ENCODE measurements at regions not wholly inside any gene's neighbourhood (a gene's known extent, or its start where the extent isn't known, plus 50 kb on each side); places are given as distances from the start of the nearest gene placed in this dataset.

DNA sequence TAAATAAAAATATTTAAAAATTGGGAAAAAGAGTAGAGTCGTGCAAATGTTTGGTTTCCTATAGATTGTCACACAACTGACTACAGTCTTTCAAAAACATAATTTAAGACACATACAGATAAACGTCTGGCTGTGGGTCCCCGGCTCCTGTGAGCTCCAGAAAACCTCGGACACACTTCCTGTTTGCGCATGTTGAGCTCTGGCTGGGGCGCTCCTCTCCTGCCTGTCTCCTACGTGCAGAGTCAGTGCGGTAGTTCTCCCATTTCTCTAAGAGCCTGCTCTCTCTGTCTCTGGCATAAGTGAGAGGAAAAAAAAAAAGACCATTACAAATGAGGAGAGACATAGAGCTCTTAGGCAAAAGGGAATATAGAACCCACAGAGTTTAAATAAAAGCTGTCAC is 128.2 kb upstream of the OBI1 start:
- Histone ChIP-seq H3K27me3 (ENCODE audit: control insufficient read depth in 1 of 2, insufficient read depth in 2 of 2, low read length in 1 of 2) (no peaks in the 10 kb centered on the region), H3K4me3 (ENCODE audit: low read length in 2 of 2) (no peak overlapping the region), H3K36me3 (ENCODE audit: control insufficient read depth in 1 of 2, insufficient read depth in 2 of 2, low read length in 1 of 2) (no peaks in the 10 kb centered on the region), H3K27ac (ENCODE audit: low read depth in 1 of 2, low read length in 2 of 2) (no peak overlapping the region), H3K4me1 (ENCODE audit: control insufficient read depth in 1 of 2, insufficient read depth in 2 of 2, low read length in 2 of 2) (no peaks in the 10 kb centered on the region), H3K9me3 (ENCODE audit: control insufficient read depth, low read length) (no peaks in the 10 kb centered on the region)
- ATAC-seq (ENCODE audit: low FRiP score), result no peak
- DNase-seq, result no peak
- 8 to 9% methylated on average over 8 of the region's 8 CpGs for WGBS, 2 donors
- intact Hi-C loops (cut with DNase I), result no loop called here

DNA sequence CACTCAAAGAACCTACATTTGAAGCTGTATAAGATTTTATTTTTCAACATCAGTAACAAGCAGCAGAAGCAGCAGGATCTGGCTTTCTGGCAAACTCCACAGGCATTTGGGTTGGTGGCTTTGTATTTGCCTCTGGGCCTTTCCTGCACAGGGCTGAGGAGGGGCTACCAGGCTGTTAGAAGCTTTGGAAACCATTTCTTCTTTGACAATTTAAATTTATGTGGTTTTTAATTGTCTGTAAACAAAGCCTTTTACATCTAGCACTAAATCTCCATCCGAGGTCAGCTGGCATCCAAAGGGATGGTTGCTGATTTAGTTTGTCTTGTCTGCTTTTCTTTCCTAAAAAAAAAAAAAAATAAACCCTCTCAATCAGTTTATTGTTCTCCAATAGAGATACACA is 127.5 kb upstream of the OBI1 start:
- Histone ChIP-seq H3K4me1 (ENCODE audit: control insufficient read depth in 1 of 2, insufficient read depth in 2 of 2, low read length in 2 of 2) (no peaks in the 10 kb centered on the region), H3K36me3 (ENCODE audit: control insufficient read depth in 1 of 2, insufficient read depth in 2 of 2, low read length in 1 of 2) (no peaks in the 10 kb centered on the region), H3K4me3 (ENCODE audit: low read length in 2 of 2) (no peak overlapping the region), H3K27me3 (ENCODE audit: control insufficient read depth in 1 of 2, insufficient read depth in 2 of 2, low read length in 1 of 2) (no peaks in the 10 kb centered on the region), H3K27ac (ENCODE audit: low read depth in 1 of 2, low read length in 2 of 2) (no peak overlapping the region), H3K9me3 (ENCODE audit: control insufficient read depth, low read length) (no peaks in the 10 kb centered on the region)
- intact Hi-C loops (cut with DNase I), result no loop called here
- ATAC-seq (ENCODE audit: low FRiP score) (no peak), DNase-seq (no peak)
- 16 to 25% methylated on average over 1 of the region's 1 CpG for WGBS, 2 donors

DNA sequence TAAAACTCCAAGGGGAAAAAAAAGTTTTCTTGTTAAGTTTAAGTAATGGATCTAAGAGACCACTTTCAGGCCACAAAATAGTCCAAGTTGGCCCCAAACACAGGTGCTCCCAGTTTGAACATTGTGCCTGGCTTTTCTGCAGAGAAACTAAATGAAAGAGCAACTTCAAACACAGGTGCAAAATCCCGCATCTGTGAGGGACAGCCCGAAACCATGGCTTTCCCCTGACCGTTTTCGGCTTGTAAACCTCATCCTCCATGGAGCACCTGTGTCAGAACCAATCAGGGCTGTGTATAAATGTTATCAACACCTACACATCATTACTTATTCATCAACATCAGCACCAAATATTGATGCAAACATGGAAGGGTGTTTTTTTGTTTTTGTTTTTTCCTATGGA is 126.8 kb upstream of the OBI1 start:
- no peak for ATAC-seq (ENCODE audit: low FRiP score)
- 85 to 87% methylated on average over 4 of the region's 4 CpGs for WGBS, 2 donors

DNA sequence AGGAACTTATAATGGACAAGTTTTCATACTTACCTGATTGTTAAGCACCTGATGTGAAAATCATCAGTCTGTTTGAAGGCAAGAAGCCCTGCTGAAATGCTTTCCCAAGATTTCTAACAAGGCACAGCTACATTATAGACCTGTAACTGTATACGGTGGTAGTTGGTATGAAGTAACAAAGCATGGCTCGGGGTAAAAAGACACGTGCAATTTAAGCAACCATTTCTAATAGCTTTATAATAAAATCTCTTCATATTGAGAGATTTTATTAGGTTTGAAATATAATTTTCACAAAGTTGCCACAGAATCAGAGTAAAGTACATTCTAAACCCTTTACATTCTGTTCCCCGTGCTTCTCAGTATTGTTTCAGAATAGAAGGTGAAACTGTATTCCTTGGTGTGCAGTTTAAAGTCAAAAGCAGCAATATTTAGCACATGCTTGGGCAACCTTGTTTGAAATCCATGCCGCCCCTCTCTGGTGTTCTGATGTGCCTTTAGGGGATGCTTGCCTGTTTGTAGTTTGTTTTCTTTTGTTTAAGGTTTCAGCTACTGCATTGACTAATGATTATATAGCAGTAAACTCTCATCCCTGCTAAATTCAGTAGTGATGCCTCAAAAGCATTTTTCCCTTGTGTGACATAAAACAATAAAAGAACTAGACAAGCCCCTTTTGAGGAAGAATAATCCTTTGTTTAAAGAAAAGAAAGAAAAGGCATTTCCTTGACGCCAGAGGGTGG is 125.2 kb upstream of the OBI1 start:
- no peaks in the 10 kb centered on the region for H3K4me1 ChIP-seq (ENCODE audit: control insufficient read depth in 1 of 2, insufficient read depth in 2 of 2, low read length in 2 of 2)
- DNase-seq (no peak), ATAC-seq (ENCODE audit: low FRiP score) (no peak)
- H3K27me3 ChIP-seq (ENCODE audit: control insufficient read depth in 1 of 2, insufficient read depth in 2 of 2, low read length in 1 of 2), result no peaks in the 10 kb centered on the region
- no peak overlapping the region for H3K27ac ChIP-seq (ENCODE audit: low read depth in 1 of 2, low read length in 2 of 2)
- no peaks in the 10 kb centered on the region for H3K36me3 ChIP-seq (ENCODE audit: control insufficient read depth in 1 of 2, insufficient read depth in 2 of 2, low read length in 1 of 2)
- 34 to 39% methylated on average over 6 of the region's 6 CpGs for WGBS, 2 donors
- H3K9me3 ChIP-seq (ENCODE audit: control insufficient read depth, low read length), result no peaks in the 10 kb centered on the region
- intact Hi-C loops (cut with DNase I), result no loop called here
- no peak overlapping the region for H3K4me3 ChIP-seq (ENCODE audit: low read length in 2 of 2)

More for the DNA sequence above, 126.8 kb upstream of the OBI1 start:
- intact Hi-C loops (cut with DNase I), result no loop called here
- H3K9me3 ChIP-seq (ENCODE audit: control insufficient read depth, low read length), result no peaks in the 10 kb centered on the region
- no peaks in the 10 kb centered on the region for H3K27me3 ChIP-seq (ENCODE audit: control insufficient read depth in 1 of 2, insufficient read depth in 2 of 2, low read length in 1 of 2)
- no peak overlapping the region for H3K4me3 ChIP-seq (ENCODE audit: low read length in 2 of 2)
- H3K36me3 ChIP-seq (ENCODE audit: control insufficient read depth in 1 of 2, insufficient read depth in 2 of 2, low read length in 1 of 2), result no peaks in the 10 kb centered on the region
- no peak overlapping the region for H3K27ac ChIP-seq (ENCODE audit: low read depth in 1 of 2, low read length in 2 of 2)
- H3K4me1 ChIP-seq (ENCODE audit: control insufficient read depth in 1 of 2, insufficient read depth in 2 of 2, low read length in 2 of 2), result no peaks in the 10 kb centered on the region
- DNase-seq, result no peak

DNA sequence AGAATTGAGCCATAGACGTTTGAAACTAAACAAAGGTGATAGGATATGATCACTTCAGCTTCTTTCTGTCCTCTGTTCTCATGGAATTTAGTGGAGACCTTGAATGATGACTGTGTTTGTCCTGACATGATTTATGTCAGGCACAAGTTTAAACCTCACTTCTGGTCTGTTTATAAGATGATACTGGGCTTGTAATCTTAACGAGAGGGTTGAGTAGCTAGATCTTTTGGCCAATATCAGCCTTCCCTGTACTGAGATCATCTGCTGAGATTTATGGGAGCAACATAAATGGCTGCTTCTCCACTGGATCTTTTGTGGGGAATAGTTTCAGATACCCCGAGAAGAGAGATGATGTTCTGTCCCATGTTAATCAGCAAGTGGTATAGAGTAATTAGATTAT is 121.8 kb upstream of the OBI1 start:
- H3K27ac ChIP-seq (ENCODE audit: low read depth in 1 of 2, low read length in 2 of 2), result no peak overlapping the region
- H3K4me1 ChIP-seq (ENCODE audit: control insufficient read depth in 1 of 2, insufficient read depth in 2 of 2, low read length in 2 of 2), result no peaks in the 10 kb centered on the region
- intact Hi-C loops (cut with DNase I), result no loop called here
- no peak for DNase-seq
- no peaks in the 10 kb centered on the region for H3K27me3 ChIP-seq (ENCODE audit: control insufficient read depth in 1 of 2, insufficient read depth in 2 of 2, low read length in 1 of 2)
- WGBS, 2 donors, result 39 to 43% methylated on average over 3 of the region's 3 CpGs
- H3K4me3 ChIP-seq (ENCODE audit: low read length in 2 of 2), result no peak overlapping the region
- H3K36me3 ChIP-seq (ENCODE audit: control insufficient read depth in 1 of 2, insufficient read depth in 2 of 2, low read length in 1 of 2), result no peaks in the 10 kb centered on the region
- no peaks in the 10 kb centered on the region for H3K9me3 ChIP-seq (ENCODE audit: control insufficient read depth, low read length)
- no peak for ATAC-seq (ENCODE audit: low FRiP score)

DNA sequence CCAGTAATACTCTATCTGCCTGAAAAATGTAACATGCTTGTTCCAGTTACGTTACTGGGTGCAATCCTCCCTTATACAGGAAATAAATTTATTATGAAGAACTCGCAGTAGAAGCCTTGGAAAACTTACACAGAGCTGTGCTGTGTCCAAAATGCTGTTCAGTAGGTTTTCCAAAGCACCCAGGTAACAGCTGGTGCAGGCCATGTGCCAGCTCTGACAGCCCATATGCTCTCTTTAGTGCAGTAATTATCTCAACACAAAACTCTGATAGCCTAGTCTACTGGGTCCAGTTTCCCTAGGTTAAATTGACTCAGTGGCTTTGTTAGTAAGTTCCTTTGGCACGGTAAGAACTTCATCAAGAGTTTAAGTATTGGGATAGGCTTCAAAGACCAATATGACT is 120.7 kb upstream of the OBI1 start:
- Histone ChIP-seq H3K4me3 (ENCODE audit: low read length in 2 of 2) (no peak overlapping the region), H3K4me1 (ENCODE audit: control insufficient read depth in 1 of 2, insufficient read depth in 2 of 2, low read length in 2 of 2) (no peaks in the 10 kb centered on the region), H3K27ac (ENCODE audit: low read depth in 1 of 2, low read length in 2 of 2) (no peak overlapping the region), H3K36me3 (ENCODE audit: control insufficient read depth in 1 of 2, insufficient read depth in 2 of 2, low read length in 1 of 2) (no peaks in the 10 kb centered on the region), H3K27me3 (ENCODE audit: control insufficient read depth in 1 of 2, insufficient read depth in 2 of 2, low read length in 1 of 2) (no peaks in the 10 kb centered on the region), H3K9me3 (ENCODE audit: control insufficient read depth, low read length) (no peaks in the 10 kb centered on the region)
- DNase-seq (no peak), ATAC-seq (ENCODE audit: low FRiP score) (no peak)
- intact Hi-C loops (cut with DNase I), result no loop called here
- WGBS, 2 donors, result 68 to 75% methylated on average over 3 of the region's 3 CpGs

DNA sequence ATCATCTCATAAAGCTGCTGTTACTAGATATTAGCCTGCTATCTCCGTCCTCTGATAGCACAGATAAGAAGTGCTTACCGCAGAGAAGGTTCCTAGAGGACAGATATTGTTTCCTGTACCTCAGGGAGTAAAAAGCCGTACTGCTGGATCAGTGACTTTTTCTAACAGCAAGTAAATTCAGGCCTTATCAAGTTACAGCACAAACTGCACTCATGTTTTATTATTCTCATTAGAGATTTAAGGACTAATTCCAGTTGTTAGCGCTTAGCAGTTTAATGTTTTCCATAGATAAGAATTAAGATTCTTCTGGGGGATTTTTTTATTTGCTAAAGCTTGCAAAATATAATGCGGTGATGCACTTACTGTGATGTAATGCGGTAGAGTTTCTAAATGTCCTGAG is 119.0 kb upstream of the OBI1 start:
- intact Hi-C loops (cut with DNase I), result no loop called here
- H3K4me3 ChIP-seq (ENCODE audit: low read length in 2 of 2), result no peak overlapping the region
- no peaks in the 10 kb centered on the region for H3K36me3 ChIP-seq (ENCODE audit: control insufficient read depth in 1 of 2, insufficient read depth in 2 of 2, low read length in 1 of 2)
- no peaks in the 10 kb centered on the region for H3K9me3 ChIP-seq (ENCODE audit: control insufficient read depth, low read length)
- no peak overlapping the region for H3K27ac ChIP-seq (ENCODE audit: low read depth in 1 of 2, low read length in 2 of 2)
- H3K4me1 ChIP-seq (ENCODE audit: control insufficient read depth in 1 of 2, insufficient read depth in 2 of 2, low read length in 2 of 2), result no peaks in the 10 kb centered on the region
- H3K27me3 ChIP-seq (ENCODE audit: control insufficient read depth in 1 of 2, insufficient read depth in 2 of 2, low read length in 1 of 2), result no peaks in the 10 kb centered on the region
- ATAC-seq (ENCODE audit: low FRiP score) (no peak), DNase-seq (no peak)
- 50 to 58% methylated on average over 6 of the region's 6 CpGs for WGBS, 2 donors

DNA sequence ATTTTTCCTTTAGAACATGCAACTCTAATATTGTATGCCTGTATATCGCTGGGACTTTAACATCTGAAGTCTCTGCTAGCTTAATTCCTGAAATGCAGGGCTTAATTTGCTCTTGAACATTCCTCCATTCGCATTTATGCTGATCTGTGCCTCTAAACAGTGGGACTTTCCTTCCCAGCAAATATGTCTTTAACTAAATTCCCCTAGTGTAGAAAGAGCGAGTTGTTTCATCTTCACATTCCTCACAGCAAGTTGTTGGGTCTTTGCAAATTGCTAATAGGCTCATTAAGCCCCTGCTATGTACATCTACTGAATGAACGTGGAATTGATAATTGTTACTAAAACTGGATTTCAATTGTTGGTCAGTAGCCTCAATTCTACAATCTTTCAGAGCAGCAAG is 118.4 kb upstream of the OBI1 start:
- Histone ChIP-seq H3K4me3 (ENCODE audit: low read length in 2 of 2) (no peak overlapping the region), H3K9me3 (ENCODE audit: control insufficient read depth, low read length) (no peaks in the 10 kb centered on the region), H3K27ac (ENCODE audit: low read depth in 1 of 2, low read length in 2 of 2) (no peak overlapping the region), H3K4me1 (ENCODE audit: control insufficient read depth in 1 of 2, insufficient read depth in 2 of 2, low read length in 2 of 2) (no peaks in the 10 kb centered on the region), H3K27me3 (ENCODE audit: control insufficient read depth in 1 of 2, insufficient read depth in 2 of 2, low read length in 1 of 2) (no peaks in the 10 kb centered on the region), H3K36me3 (ENCODE audit: control insufficient read depth in 1 of 2, insufficient read depth in 2 of 2, low read length in 1 of 2) (no peaks in the 10 kb centered on the region)
- 36 to 43% methylated on average over 4 of the region's 4 CpGs for WGBS, 2 donors
- ATAC-seq (ENCODE audit: low FRiP score), result no peak
- no peak for DNase-seq
- intact Hi-C loops (cut with DNase I), result no loop called here

DNA sequence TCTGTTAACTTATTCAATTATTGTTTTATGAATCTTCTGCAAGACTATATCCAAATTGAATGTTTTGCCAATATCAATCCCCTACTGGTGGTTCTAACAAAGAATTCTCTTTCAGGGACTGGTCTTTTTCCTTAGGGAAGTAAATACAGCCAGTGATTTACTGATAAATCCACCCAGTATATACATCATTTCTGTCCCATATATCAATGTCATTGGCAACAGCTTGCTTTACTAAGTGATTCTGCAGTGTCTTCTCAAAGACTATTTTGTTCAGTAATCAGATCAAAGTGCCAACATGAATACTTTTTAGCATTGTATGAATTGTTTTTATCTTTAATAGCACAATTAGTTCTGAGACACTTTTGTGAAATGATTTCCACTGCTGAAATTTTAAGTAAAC is 114.0 kb upstream of the OBI1 start:
- Histone ChIP-seq H3K27ac (ENCODE audit: low read depth in 1 of 2, low read length in 2 of 2) (no peak overlapping the region), H3K36me3 (ENCODE audit: control insufficient read depth in 1 of 2, insufficient read depth in 2 of 2, low read length in 1 of 2) (no peaks in the 10 kb centered on the region), H3K27me3 (ENCODE audit: control insufficient read depth in 1 of 2, insufficient read depth in 2 of 2, low read length in 1 of 2) (no peaks in the 10 kb centered on the region), H3K4me3 (ENCODE audit: low read length in 2 of 2) (no peak overlapping the region), H3K4me1 (ENCODE audit: control insufficient read depth in 1 of 2, insufficient read depth in 2 of 2, low read length in 2 of 2) (no peaks in the 10 kb centered on the region), H3K9me3 (ENCODE audit: control insufficient read depth, low read length) (no peaks in the 10 kb centered on the region)
- intact Hi-C loops (cut with DNase I), result no loop called here
- ATAC-seq (ENCODE audit: low FRiP score), result no peak
- no peak for DNase-seq

Measured in aorta (tissue), 5 donors.